DMS79 (cell line): ENCODE measurements at regions not wholly inside any gene's neighbourhood (a gene's known extent, or its start where the extent isn't known, plus 50 kb on each side); places are given as distances from the start of the nearest gene placed in this dataset.

Source experiments
- DNase-seq: peaks from one replicate; lab custom pipeline; 2025; lab: John Stamatoyannopoulos, UW

- DNase-seq, result no peak
These were observed 87.2 kb downstream of the CTAGE1 start for GRCh38 chr18:22330508-22330907.

- DNase-seq, result no peak
These were observed 92.3 kb downstream of the CTAGE1 start for GRCh38 chr18:22325396-22325795.

GRCh38 chr18:22324191-22325131 is 93.3 kb downstream of the CTAGE1 start:
- no peak for DNase-seq

- no peak for DNase-seq
These were observed 95.4 kb downstream of the CTAGE1 start for GRCh38 chr18:22322243-22322691.

- no peak for DNase-seq
These were observed 96.9 kb downstream of the CTAGE1 start for GRCh38 chr18:22320771-22321170.

GRCh38 chr18:22320155-22320554 is 97.6 kb downstream of the CTAGE1 start:
- DNase-seq, result no peak

- no peak for DNase-seq
These were observed 98.8 kb downstream of the CTAGE1 start for GRCh38 chr18:22318745-22319407.

GRCh38 chr18:22314420-22314819 is 103.3 kb downstream of the CTAGE1 start:
- no peak for DNase-seq

GRCh38 chr18:22314001-22314400 is 103.7 kb downstream of the CTAGE1 start:
- DNase-seq, result no peak

GRCh38 chr18:22311301-22311700 is 106.4 kb downstream of the CTAGE1 start:
- no peak for DNase-seq

GRCh38 chr18:22309191-22309590 is 108.5 kb downstream of the CTAGE1 start:
- no peak for DNase-seq

- DNase-seq, result no peak
These were observed 110.2 kb downstream of the CTAGE1 start for GRCh38 chr18:22307528-22307927.

GRCh38 chr18:22303927-22304326 is 113.8 kb downstream of the CTAGE1 start:
- no peak for DNase-seq

- no peak for DNase-seq
These were observed 115.6 kb downstream of the CTAGE1 start for GRCh38 chr18:22302144-22302543.

- DNase-seq, result no peak
These were observed 116.8 kb downstream of the CTAGE1 start for GRCh38 chr18:22300665-22301636.

- no peak for DNase-seq
These were observed 120.7 kb downstream of the CTAGE1 start for GRCh38 chr18:22297008-22297407.

- no peak for DNase-seq
These were observed 121.4 kb downstream of the CTAGE1 start for GRCh38 chr18:22296304-22296703.

- no peak for DNase-seq
These were observed 124.0 kb downstream of the GATA6 start for GRCh38 chr18:22293417-22293816.

GRCh38 chr18:22290004-22290403 is 120.6 kb downstream of the GATA6 start:
- no peak for DNase-seq

GRCh38 chr18:22286585-22286984 is 117.2 kb downstream of the GATA6 start:
- no peak for DNase-seq

GRCh38 chr18:22285361-22286140 is 116.2 kb downstream of the GATA6 start:
- DNase-seq, result no peak
